ENCODE measurements at regions not wholly inside any gene's neighbourhood (a gene's known extent, or its start where the extent isn't known, plus 50 kb on each side); places are given as distances from the start of the nearest gene placed in this dataset.
A peak's percentile ranks its signal among the peaks of the same experiment; 100 is the strongest.

DNA sequence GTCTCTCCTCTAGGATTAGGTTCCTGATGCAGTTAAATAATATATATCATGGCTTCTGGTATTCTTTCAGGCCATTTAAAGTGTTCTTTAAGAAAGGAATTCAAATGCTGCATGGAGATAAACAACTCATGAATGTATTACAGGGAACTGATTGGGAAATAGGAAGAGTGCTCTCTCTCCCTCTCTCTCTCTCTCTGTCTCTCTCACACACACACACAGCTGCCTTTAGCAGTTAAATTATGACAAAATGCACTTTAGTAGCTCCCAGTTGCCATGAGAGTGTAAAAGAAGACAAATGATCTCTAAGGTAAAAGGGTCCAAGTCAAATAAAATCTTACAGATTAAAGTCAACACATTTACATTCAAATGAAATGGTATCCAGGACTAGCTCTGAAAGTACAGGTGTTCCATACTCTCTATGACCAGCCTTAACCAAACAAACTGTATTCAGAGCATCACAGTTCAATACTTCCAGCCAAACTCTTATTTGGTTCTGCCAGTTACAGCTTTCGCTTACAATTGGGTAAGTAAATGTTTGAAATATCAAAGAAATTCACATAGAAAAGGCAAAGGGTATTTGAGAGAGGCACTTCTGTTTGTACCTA is 94.7 kb upstream of the CXXC4 start:
- no peak for TF ChIP-seq CTCF (IDR thresholded peaks at IDR 0.05)
- no peaks in the 10 kb centered on the region for H3K9me3 Mint-ChIP-seq
- no peak overlapping the region for H3K27ac Mint-ChIP-seq
- peaks cover 34% of the 10 kb centered on the region for H3K4me1 Mint-ChIP-seq
- no peak overlapping the region for H3K4me3 Mint-ChIP-seq
- H3K27me3 Mint-ChIP-seq (ENCODE audit: low read depth, poor library complexity): no peaks in the 10 kb centered on the region
- H3K36me3 Mint-ChIP-seq (ENCODE audit: low read depth): no peaks in the 10 kb centered on the region
- DNase-seq: no peak

DNA sequence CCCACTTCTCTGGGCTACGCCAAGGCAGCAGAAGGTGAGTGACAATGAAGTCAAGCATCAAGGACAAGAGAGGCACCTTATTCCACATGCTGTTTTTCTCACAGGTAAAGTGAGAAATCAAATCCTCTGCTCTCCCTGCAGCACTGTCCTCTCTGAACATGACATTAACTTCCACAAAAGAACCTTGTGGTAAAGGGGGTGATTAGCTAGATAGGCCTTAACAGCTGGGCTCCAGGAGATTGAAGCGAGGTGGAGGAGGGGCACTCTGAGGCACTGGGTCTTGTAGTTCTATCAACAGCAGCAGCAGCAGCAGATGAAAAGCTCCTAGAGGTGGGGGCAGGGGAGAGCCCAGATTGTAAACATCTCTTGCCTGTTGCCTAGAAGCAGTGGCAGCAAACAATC is 96.8 kb upstream of the CXXC4 start:
- peaks cover 34% of the 10 kb centered on the region for H3K4me1 Mint-ChIP-seq
- no peaks in the 10 kb centered on the region for H3K36me3 Mint-ChIP-seq (ENCODE audit: low read depth)
- H3K27me3 Mint-ChIP-seq (ENCODE audit: low read depth, poor library complexity): no peaks in the 10 kb centered on the region
- peak; percentile 39 for DNase-seq
- no peak for TF ChIP-seq CTCF (IDR thresholded peaks at IDR 0.05)
- peak overlapping the region; percentile 48 for H3K4me3 Mint-ChIP-seq
- H3K9me3 Mint-ChIP-seq: no peaks in the 10 kb centered on the region
- H3K27ac Mint-ChIP-seq: peak overlapping the region; percentile 98

DNA sequence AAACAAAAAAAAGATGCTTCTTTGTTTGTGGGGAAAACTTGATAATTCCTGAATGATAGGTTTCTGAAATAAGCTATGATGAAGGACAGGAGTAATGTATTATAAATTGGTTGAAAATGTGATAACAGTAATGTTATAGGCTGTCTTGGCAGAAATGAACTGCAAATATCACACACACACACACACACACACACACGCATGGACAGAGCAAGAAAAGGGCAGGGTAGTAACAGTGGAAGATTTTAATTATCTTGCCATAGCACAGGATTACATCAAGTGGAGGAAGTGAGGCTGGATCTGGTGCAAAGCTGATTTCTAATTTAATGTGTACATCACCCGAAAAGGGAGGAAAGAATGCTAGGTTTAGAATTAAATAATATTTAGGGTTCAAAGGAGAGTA is 97.5 kb upstream of the CXXC4 start:
- Mint-ChIP-seq H3K27me3 (ENCODE audit: low read depth, poor library complexity) (no peaks in the 10 kb centered on the region), H3K27ac (no peak overlapping the region), H3K36me3 (ENCODE audit: low read depth) (no peaks in the 10 kb centered on the region), H3K4me1 (peaks cover 34% of the 10 kb centered on the region), H3K9me3 (no peaks in the 10 kb centered on the region), H3K4me3 (no peak overlapping the region)
- no peak for TF ChIP-seq CTCF (IDR thresholded peaks at IDR 0.05)
- DNase-seq: no peak

DNA sequence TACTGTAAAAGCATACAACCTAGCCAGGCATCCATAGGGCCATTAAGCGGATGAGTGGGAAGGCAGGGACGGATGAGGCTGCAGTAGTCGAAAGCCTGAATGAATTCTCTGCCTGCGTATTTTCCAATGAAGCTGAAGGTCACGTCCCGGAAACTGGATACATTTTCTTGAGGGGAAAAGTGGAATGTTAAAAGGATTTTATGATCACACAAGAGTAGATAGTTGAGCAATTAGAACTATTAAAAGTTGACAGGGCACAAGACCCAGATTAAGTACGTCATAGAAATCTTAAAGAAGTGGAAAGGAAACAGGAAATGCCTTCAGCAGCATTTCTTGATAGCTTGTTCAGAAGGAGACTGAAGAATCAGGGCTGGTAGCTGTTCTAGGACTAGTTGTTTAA is 98.3 kb upstream of the CXXC4 start:
- Mint-ChIP-seq H3K9me3 (no peaks in the 10 kb centered on the region), H3K36me3 (ENCODE audit: low read depth) (no peaks in the 10 kb centered on the region), H3K4me3 (no peak overlapping the region), H3K27ac (peak overlapping the region; percentile 71), H3K4me1 (peaks cover 34% of the 10 kb centered on the region), H3K27me3 (ENCODE audit: low read depth, poor library complexity) (no peaks in the 10 kb centered on the region)
- TF ChIP-seq CTCF (IDR thresholded peaks at IDR 0.05): no peak
- DNase-seq: no peak

DNA sequence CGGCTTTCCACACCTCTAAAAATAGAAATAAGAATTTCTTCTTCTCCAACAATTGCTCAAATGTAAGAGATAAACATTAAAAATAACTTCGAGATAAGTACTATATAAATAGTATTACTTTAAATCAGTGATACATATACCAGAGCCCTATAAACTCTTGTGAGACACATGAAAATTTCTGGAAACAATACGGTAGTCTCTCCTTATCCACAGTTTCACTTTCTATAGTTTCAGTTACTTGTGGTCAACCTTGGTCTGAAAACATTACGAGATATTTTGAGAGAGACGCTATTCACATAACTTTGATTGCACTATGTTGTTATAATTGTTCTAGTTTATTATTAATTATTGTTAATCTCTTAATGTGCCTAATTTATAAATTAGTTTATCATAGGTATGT is 101.5 kb upstream of the CXXC4 start:
- Mint-ChIP-seq H3K4me1 (peaks cover 29% of the 10 kb centered on the region), H3K27me3 (ENCODE audit: low read depth, poor library complexity) (peaks cover 4% of the 10 kb centered on the region), H3K9me3 (no peaks in the 10 kb centered on the region), H3K27ac (no peak overlapping the region), H3K36me3 (ENCODE audit: low read depth) (no peaks in the 10 kb centered on the region), H3K4me3 (no peak overlapping the region)
- no peak for TF ChIP-seq CTCF (IDR thresholded peaks at IDR 0.05)
- no peak for DNase-seq

- DNase-seq: no peak
- peaks cover 9% of the 10 kb centered on the region for H3K4me1 Mint-ChIP-seq
- H3K27me3 Mint-ChIP-seq (ENCODE audit: low read depth, poor library complexity): no peaks in the 10 kb centered on the region
- no peak for TF ChIP-seq CTCF (IDR thresholded peaks at IDR 0.05)
- no peak overlapping the region for H3K27ac Mint-ChIP-seq
- no peaks in the 10 kb centered on the region for H3K36me3 Mint-ChIP-seq (ENCODE audit: low read depth)
- no peak overlapping the region for H3K4me3 Mint-ChIP-seq
- peaks cover 22% of the 10 kb centered on the region for H3K9me3 Mint-ChIP-seq
Measured at GRCh38 chr4:104615496-104615895, 120.8 kb upstream of the CXXC4 start.
